NCI-H1436 treated with DMSO at 0.1 percent for 48 hours (cell line): ENCODE measurements at regions not wholly inside any gene's neighbourhood (a gene's known extent, or its start where the extent isn't known, plus 50 kb on each side); places are given as distances from the start of the nearest gene placed in this dataset.
"Not testable (repeated sequence)": the region's sequence is repeated elsewhere in the genome, so short reads cannot be mapped to it uniquely, and the experiment has no call there.

Source experiments
- DNase-seq: peaks from one replicate; lab custom pipeline; 2025; lab: John Stamatoyannopoulos, UW

- no peak for DNase-seq
Observed at GRCh38 chr2:107719836-107720235, 106.9 kb upstream of the RGPD4 start.

GRCh38 chr2:107721178-107721577 is 105.5 kb upstream of the RGPD4 start:
- DNase-seq, result no peak

- no peak for DNase-seq
Observed at GRCh38 chr2:107721586-107721985, 105.1 kb upstream of the RGPD4 start.

GRCh38 chr2:107725824-107726223 is 100.9 kb upstream of the RGPD4 start:
- DNase-seq, result not testable (repeated sequence)

- DNase-seq, result no peak
Observed at GRCh38 chr2:107727318-107727717, 99.4 kb upstream of the RGPD4 start.

- DNase-seq, result no peak
Observed at GRCh38 chr2:107728586-107728985, 98.1 kb upstream of the RGPD4 start.

- DNase-seq, result no peak
Observed at GRCh38 chr2:107729440-107729839, 97.3 kb upstream of the RGPD4 start.

- no peak for DNase-seq
Observed at GRCh38 chr2:107730898-107731297, 95.8 kb upstream of the RGPD4 start.

DNA sequence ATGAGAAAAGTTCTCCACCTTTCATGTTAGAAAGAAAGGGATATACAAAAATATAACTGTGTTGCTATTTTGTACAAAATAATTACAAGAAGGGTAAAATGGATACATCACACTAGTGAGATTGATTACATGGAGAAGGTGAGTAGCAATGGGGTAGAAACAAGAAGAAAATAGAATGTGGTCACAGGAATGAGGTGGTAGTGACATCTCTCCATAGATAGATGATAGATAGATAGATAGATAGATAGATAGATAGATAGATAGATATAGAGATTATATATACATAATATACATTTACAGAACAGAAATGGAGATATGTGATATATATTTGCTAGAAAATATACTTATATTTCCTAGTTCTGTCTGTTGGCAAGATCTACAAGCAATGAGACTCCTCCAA is 95.3 kb upstream of the RGPD4 start:
- no peak for DNase-seq

- no peak for DNase-seq
Observed at GRCh38 chr2:107735201-107735600, 91.5 kb upstream of the RGPD4 start.

GRCh38 chr2:107737756-107738155 is 88.9 kb upstream of the RGPD4 start:
- no peak for DNase-seq

GRCh38 chr2:107738266-107738665 is 88.4 kb upstream of the RGPD4 start:
- no peak for DNase-seq

DNA sequence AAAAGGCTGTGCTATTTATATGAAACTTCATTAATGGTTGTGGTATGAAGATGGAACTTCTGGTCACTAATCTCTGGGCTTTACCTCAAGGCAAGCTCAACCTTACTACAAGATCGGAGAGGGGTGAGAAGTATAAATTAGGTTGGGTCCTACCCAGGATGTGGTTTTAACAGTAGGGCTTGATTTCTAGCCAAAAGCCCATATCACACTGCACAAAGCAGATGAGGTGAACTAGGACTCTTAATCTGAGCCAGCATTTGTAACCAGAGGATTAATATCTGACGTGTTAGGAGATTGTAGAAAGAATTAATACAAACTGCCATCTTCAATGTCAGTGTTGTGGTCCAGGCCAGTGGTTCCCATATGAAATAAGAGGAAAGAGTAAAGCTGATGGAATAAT is 86.4 kb upstream of the RGPD4 start:
- DNase-seq, result no peak

DNA sequence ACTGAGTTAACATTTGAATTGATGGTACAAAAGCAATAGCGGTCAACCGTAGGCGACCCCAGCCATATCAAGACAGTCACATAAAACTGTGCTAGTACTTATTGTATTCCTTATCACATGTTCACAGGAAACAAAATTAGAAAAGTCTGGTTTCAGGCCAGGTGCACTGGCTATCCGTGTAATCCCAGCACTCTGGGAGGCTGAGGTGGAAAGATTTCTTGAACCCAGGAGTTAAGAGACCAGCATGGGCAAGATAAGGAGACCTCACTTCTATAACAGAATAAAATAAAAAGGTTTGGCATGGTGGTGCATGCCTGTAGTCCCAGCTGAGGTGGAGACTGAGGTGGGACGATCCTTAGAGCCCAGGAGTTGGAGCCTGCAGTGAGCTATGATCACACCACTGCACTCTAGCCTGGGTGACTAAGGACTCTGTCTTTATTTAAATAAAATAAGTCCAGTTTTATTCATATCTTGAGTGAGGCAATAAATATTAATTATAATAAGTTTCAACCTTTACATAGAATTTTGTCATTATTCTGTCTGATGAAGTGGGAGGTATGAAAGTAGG is 84.1 kb upstream of the RGPD4 start:
- DNase-seq, result no peak

DNA sequence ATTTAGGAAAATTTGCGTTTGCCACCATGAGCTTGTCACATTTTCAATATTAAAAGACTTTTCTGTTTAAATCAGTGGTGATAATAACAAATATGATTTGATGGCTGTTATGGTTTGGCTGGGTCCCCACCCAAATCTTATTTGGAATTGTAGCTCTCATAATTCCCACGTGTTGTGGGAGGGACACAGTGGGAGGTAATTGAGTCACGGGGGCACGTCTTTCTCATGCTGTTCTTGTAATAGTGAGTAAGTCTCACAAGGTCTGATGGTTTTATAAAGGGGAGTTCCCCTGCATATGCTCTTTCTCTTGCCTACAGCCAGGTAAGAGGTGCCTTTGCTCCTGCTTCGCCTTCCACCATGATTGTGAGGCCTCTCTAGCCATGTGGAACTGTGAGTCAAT is 83.4 kb upstream of the RGPD4 start:
- no peak for DNase-seq

GRCh38 chr2:107745100-107745499 is 81.6 kb upstream of the RGPD4 start:
- DNase-seq, result no peak

- not testable (repeated sequence) for DNase-seq
Observed at GRCh38 chr2:107746552-107747198, 80.0 kb upstream of the RGPD4 start.

GRCh38 chr2:107747199-107747963 is 79.3 kb upstream of the RGPD4 start:
- not testable (repeated sequence) for DNase-seq

GRCh38 chr2:107747964-107748583 is 78.6 kb upstream of the RGPD4 start:
- no peak for DNase-seq

- no peak for DNase-seq
Observed at GRCh38 chr2:107751936-107752335, 74.8 kb upstream of the RGPD4 start.

DNA sequence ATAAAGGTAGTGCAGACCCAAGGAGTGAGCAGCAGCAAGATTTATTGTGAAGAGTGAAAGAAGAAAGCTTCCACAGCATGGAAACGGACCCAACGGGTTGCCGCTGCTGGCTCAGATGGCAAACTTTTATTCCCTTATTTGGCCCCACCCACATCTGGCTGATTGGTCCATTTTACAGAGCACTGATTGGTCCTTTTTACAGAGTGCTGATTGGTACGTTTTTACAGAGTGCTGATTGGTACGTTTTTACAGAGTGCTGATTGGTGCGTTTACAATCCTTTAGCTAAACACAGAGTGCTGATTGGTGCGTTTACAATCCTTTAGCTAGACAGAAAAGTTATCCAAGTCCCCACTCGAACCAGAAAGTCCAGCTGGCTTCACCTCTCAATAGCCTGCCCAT is 72.9 kb upstream of the RGPD4 start:
- not testable (repeated sequence) for DNase-seq

GRCh38 chr2:107757223-107757622 is 69.5 kb upstream of the RGPD4 start:
- DNase-seq, result no peak
